GM23338 (cell line): ENCODE measurements at regions not wholly inside any gene's neighbourhood (a gene's known extent, or its start where the extent isn't known, plus 50 kb on each side); places are given as distances from the start of the nearest gene placed in this dataset.

ENCODE experiments used
- ATAC-seq: fragments of 200-7000 bp; cut with Tn5 transposase; 3 replicates; pipeline ENCODE4 v1.9.1; 2020
- DNase-seq: peaks from one replicate; pipeline ENCODE4 v3.0.0-alpha.2; 2015; ENCODE audit warnings: low spot score
- H2AFZ ChIP-seq: fragments of 200-600 bp; sonication (generic); 2 replicates; pipeline ENCODE4 v1.8.0; 2016; ENCODE audit warnings: antibody characterized with exemption, mild to moderate bottlenecking, moderate library complexity
- H3F3A ChIP-seq: fragments of 200-600 bp; sonication (generic); replicated peaks from 2 replicates; pipeline ENCODE4 v1.8.0; 2017; ENCODE audit warnings: antibody characterized with exemption, mixed run types, low read depth
- H3K27ac ChIP-seq: fragments of 200-600 bp; sonication (generic); 2 replicates; pipeline ENCODE4 v1.6.1; 2016; ENCODE audit warnings: low read depth
- H3K27me3 ChIP-seq: fragments of 200-600 bp; sonication (generic); 2 replicates; pipeline ENCODE4 v1.8.0; 2016; ENCODE audit warnings: mild to moderate bottlenecking, mixed run types, moderate library complexity; ENCODE audit not compliant: insufficient read depth
- H3K36me3 ChIP-seq: fragments of 200-600 bp; sonication (generic); 2 replicates; pipeline ENCODE4 v1.8.0; 2016; ENCODE audit warnings: mild to moderate bottlenecking; ENCODE audit not compliant: insufficient read depth
- H3K4me1 ChIP-seq: fragments of 200-600 bp; sonication (generic); 2 replicates; pipeline ENCODE4 v1.8.0; 2016; ENCODE audit warnings: mild to moderate bottlenecking, moderate library complexity; ENCODE audit not compliant: insufficient read depth
- H3K4me2 ChIP-seq: fragments of 200-600 bp; sonication (generic); 2 replicates; pipeline ENCODE4 v1.7.1; 2017; ENCODE audit warnings: mixed run types
- H3K4me3 ChIP-seq: fragments of 200-600 bp; sonication (generic); 2 replicates; pipeline ENCODE4 v1.6.1; 2016; ENCODE audit warnings: mixed run types
- H3K79me2 ChIP-seq: fragments of 200-600 bp; sonication (generic); replicated peaks from 2 replicates; pipeline ENCODE4 v1.8.0; 2017; ENCODE audit warnings: mild to moderate bottlenecking; ENCODE audit not compliant: insufficient read depth
- H3K9me2 ChIP-seq: fragments of 200-600 bp; sonication (generic); 2 replicates; pipeline ENCODE4 v1.8.0; 2017; ENCODE audit not compliant: insufficient read depth
- H4K20me1 ChIP-seq: fragments of 200-600 bp; sonication (generic); replicated peaks from 2 replicates; pipeline ENCODE4 v1.8.0; 2017; ENCODE audit warnings: mild to moderate bottlenecking; ENCODE audit not compliant: insufficient read depth
- H3K27ac Mint-ChIP-seq: 2 replicates; pipeline ENCODE4 v1.8.0; 2020; ENCODE audit warnings: inconsistent platforms, mild to moderate bottlenecking, moderate library complexity, mixed read lengths
- H3K27me3 Mint-ChIP-seq: 3 replicates; pipeline ENCODE4 v1.8.0; 2022; ENCODE audit warnings: low read depth, mild to moderate bottlenecking, moderate library complexity, mixed read lengths, inconsistent platforms; ENCODE audit not compliant: insufficient read depth, poor library complexity
- H3K36me3 Mint-ChIP-seq: 3 replicates; pipeline ENCODE4 v1.8.0; 2021; ENCODE audit warnings: low read depth, mild to moderate bottlenecking, inconsistent platforms, moderate library complexity, mixed read lengths
- H3K4me1 Mint-ChIP-seq: 3 replicates; pipeline ENCODE4 v1.8.0; 2020; ENCODE audit warnings: mild to moderate bottlenecking, inconsistent platforms, mixed read lengths
- H3K4me3 Mint-ChIP-seq: 3 replicates; pipeline ENCODE4 v1.8.0; 2021; ENCODE audit warnings: moderate library complexity, mild to moderate bottlenecking, inconsistent platforms, mixed read lengths
- H3K9me3 Mint-ChIP-seq: 3 replicates; pipeline ENCODE4 v1.8.0; 2020; ENCODE audit warnings: moderate library complexity, mild to moderate bottlenecking, inconsistent platforms, mixed read lengths
- EZH2phosphoT487 ChIP-seq: fragments of 200-600 bp; sonication (generic); IDR thresholded peaks from one replicate; pipeline ENCODE4 v1.8.1; 2018; ENCODE audit warnings: antibody characterized with exemption; ENCODE audit not compliant: unreplicated experiment
- JUNB ChIP-seq: IDR thresholded peaks from one replicate; pipeline ENCODE4 v1.6.1; 2016; ENCODE audit warnings: antibody characterized with exemption; ENCODE audit not compliant: unreplicated experiment
- REST ChIP-seq: IDR thresholded peaks from one replicate; pipeline ENCODE4 v1.6.1; 2018; ENCODE audit warnings: antibody characterized with exemption; ENCODE audit not compliant: unreplicated experiment
- ZNF114 ChIP-seq: fragments of 250-450 bp; sonication (Bioruptor Pico); IDR thresholded peaks from 2 replicates; pipeline ENCODE4 v1.5.0; 2020; ENCODE audit warnings: mild to moderate bottlenecking, moderate library complexity
- ZNF331 ChIP-seq: fragments of 250-450 bp; sonication (Bioruptor Pico); IDR thresholded peaks from 2 replicates; pipeline ENCODE4 v1.5.0; 2020; ENCODE audit warnings: low read depth, mild to moderate bottlenecking, moderate library complexity
- TF ChIP-seq, protein P1 (sequence below): fragments of 250-450 bp; sonication (Bioruptor Pico); IDR thresholded peaks from 2 replicates; pipeline ENCODE4 v1.5.0; 2020; ENCODE audit warnings: mild to moderate bottlenecking, moderate library complexity

GRCh38 chr3:40677321-40677720 lies 152.6 kb downstream of the ZNF621 start (continued):
- TF ChIP-seq, protein P1, sequence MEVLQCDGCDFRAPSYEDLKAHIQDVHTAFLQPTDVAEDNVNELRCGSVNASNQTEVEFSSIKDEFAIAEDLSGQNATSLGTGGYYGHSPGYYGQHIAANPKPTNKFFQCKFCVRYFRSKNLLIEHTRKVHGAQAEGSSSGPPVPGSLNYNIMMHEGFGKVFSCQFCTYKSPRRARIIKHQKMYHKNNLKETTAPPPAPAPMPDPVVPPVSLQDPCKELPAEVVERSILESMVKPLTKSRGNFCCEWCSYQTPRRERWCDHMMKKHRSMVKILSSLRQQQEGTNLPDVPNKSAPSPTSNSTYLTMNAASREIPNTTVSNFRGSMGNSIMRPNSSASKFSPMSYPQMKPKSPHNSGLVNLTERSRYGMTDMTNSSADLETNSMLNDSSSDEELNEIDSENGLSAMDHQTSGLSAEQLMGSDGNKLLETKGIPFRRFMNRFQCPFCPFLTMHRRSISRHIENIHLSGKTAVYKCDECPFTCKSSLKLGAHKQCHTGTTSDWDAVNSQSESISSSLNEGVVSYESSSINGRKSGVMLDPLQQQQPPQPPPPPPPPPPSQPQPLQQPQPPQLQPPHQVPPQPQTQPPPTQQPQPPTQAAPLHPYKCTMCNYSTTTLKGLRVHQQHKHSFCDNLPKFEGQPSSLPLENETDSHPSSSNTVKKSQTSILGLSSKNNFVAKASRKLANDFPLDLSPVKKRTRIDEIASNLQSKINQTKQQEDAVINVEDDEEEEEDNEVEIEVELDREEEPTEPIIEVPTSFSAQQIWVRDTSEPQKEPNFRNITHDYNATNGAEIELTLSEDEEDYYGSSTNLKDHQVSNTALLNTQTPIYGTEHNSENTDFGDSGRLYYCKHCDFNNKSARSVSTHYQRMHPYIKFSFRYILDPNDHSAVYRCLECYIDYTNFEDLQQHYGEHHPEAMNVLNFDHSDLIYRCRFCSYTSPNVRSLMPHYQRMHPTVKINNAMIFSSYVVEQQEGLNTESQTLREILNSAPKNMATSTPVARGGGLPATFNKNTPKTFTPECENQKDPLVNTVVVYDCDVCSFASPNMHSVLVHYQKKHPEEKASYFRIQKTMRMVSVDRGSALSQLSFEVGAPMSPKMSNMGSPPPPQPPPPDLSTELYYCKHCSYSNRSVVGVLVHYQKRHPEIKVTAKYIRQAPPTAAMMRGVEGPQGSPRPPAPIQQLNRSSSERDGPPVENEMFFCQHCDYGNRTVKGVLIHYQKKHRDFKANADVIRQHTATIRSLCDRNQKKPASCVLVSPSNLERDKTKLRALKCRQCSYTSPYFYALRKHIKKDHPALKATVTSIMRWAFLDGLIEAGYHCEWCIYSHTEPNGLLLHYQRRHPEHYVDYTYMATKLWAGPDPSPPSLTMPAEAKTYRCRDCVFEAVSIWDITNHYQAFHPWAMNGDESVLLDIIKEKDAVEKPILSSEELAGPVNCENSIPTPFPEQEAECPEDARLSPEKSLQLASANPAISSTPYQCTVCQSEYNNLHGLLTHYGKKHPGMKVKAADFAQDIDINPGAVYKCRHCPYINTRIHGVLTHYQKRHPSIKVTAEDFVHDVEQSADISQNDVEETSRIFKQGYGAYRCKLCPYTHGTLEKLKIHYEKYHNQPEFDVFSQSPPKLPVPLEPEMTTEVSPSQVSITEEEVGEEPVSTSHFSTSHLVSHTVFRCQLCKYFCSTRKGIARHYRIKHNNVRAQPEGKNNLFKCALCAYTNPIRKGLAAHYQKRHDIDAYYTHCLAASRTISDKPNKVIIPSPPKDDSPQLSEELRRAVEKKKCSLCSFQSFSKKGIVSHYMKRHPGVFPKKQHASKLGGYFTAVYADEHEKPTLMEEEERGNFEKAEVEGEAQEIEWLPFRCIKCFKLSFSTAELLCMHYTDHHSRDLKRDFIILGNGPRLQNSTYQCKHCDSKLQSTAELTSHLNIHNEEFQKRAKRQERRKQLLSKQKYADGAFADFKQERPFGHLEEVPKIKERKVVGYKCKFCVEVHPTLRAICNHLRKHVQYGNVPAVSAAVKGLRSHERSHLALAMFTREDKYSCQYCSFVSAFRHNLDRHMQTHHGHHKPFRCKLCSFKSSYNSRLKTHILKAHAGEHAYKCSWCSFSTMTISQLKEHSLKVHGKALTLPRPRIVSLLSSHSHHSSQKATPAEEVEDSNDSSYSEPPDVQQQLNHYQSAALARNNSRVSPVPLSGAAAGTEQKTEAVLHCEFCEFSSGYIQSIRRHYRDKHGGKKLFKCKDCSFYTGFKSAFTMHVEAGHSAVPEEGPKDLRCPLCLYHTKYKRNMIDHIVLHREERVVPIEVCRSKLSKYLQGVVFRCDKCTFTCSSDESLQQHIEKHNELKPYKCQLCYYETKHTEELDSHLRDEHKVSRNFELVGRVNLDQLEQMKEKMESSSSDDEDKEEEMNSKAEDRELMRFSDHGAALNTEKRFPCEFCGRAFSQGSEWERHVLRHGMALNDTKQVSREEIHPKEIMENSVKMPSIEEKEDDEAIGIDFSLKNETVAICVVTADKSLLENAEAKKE (CRISPR knock-in tag) = no peak
- TF ChIP-seq JUNB (no peak), ZNF331 (CRISPR knock-in tag) (no peak), ZNF114 (CRISPR knock-in tag) (no peak), EZH2phosphoT487 (no peak)

- H3K4me3 ChIP-seq = no peak overlapping the region
- H3K27ac Mint-ChIP-seq = peak overlapping the region; percentile 73; the same call in 1 of the 2 replicates
- peaks cover 7% of the 10 kb centered on the region; the same call in 2 of the 3 replicates for H3K9me3 Mint-ChIP-seq
- peaks cover 6% of the 10 kb centered on the region; the same call in 1 of the 3 replicates for H3K36me3 Mint-ChIP-seq
- ATAC-seq (peak; percentile 52; the same call in 2 of the 3 replicates), DNase-seq (peak; percentile 5)
- no peaks in the 10 kb centered on the region for H3F3A ChIP-seq
- H2AFZ ChIP-seq = peak overlapping the region; percentile 60; the same call in 1 of the 2 replicates
- H3K9me2 ChIP-seq = peaks cover 7% of the 10 kb centered on the region; the same call in 1 of the 2 replicates
- H3K4me1 ChIP-seq = no peaks in the 10 kb centered on the region
- no peaks in the 10 kb centered on the region for H3K79me2 ChIP-seq
- no peak overlapping the region for H3K27ac ChIP-seq
- TF ChIP-seq REST (no peak), ZNF114 (CRISPR knock-in tag) (no peak)
- H3K4me2 ChIP-seq = no peak overlapping the region
- H3K4me3 Mint-ChIP-seq = no peak overlapping the region
- peaks cover 10% of the 10 kb centered on the region; the same call in 2 of the 3 replicates for H3K4me1 Mint-ChIP-seq
- H4K20me1 ChIP-seq = no peaks in the 10 kb centered on the region
- H3K36me3 ChIP-seq = no peaks in the 10 kb centered on the region
- no peaks in the 10 kb centered on the region for H3K27me3 ChIP-seq
- H3K27me3 Mint-ChIP-seq = peaks cover 2% of the 10 kb centered on the region
Observed at GRCh38 chr3:40677749-40678148, 153.0 kb downstream of the ZNF621 start.
